EL (cell line): ENCODE measurements at regions not wholly inside any gene's neighbourhood (a gene's known extent, or its start where the extent isn't known, plus 50 kb on each side); places are given as distances from the start of the nearest gene placed in this dataset.
A peak's percentile ranks its signal among the peaks of the same experiment; 100 is the strongest.

ENCODE experiments used
- DNase-seq: peaks from one replicate; pipeline ENCODE4 v3.0.0-alpha.2; 2016

DNA sequence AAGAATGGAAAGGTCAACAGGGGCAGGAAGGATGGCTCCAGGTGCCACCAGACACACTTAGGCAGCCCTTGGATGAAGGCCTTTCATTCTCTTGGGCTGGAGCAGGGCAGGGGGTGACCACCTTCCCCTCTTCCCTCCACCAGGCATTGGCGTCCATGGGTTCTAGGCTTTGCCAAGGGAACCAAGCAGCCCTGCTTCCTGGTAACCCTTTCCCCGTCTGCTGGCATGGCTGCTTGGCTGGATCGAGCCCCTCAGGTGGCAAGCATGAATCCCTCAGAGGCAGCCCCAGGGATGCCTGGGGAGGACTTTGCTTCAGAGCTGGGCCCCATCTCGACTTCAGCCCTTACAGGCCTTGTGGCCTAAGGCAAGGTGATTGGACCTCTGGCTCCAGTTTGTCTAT lies 185.1 kb upstream of the SYT13 start:
- no peak for DNase-seq

DNA sequence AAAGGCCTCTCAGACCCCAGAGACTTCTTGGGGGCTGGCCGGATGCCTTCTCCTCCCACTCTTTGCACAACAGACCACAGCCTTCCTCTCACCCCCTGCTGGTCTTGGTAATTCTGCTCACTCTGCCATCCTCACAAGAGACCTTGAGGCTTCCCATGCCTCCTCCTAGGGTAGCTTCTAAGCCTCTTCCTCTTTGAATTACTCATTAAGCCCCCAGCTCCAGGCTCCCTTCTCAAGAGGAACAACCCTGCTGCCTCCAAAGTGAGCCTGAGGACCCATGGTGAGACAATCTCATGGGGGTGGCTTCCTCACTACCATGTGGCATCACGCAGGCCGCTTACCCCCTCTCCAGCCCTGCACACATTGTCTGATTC lies 184.6 kb upstream of the SYT13 start:
- DNase-seq, result no peak

DNA sequence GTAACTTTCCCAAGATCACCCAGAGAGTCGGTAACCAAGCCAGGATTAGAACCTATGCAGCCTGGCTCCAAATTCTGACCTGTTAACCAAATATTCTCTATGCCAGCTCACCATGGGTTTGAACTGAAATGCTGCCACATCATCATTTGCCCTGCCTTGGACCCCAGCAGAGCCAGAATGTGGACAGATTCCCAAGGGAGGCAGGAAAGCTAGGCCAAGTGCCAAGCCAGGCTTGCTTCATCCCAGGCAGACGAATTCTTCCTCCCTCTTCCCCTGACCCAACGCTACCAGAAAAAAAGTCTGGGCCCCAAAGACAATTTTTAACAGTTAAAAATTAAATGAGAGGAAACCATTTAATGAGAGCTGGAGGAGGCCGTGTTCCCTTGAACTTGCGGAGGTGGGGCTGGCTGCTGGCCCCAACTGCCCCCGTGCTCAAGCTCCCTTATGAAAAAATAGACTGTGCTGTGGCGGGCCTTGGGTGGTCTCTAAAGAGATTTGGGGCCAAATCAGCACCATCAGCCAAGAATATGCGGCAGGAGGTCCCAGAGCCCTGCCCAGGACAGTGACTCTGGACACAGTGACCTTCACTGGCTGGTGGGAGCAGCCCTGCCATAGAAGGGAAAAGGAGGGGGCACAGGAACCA lies 184.1 kb upstream of the SYT13 start:
- peak; percentile 43 for DNase-seq

DNA sequence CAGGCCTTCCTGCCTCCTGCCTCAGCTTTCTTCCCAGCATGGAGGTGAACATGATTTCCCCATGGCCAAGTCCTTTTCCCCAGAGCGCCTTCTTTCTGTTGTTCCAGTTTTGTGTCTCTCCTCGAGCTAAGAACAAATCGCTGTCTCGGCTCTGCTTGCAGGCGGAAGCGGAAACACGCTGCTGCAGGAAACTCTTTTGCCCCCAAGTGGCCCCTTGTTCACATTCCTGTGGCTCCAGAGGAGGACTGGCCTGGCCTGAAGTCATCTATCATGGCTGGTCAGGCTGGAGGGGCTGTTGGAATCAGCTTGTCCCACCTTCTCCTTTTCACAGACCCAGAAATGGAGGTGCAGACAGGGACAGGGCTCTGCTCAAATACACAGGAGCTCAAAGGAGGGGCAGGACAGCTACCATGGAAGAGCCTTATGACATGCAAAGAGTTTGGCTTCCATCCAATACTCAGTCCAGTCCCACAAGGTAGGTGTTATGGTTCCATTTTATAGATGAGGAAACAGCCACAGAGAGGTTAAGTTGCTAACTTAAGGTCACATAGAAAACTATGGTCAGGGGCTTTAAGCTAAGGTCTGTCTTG lies 182.2 kb upstream of the SYT13 start:
- peak; percentile 12 for DNase-seq

DNA sequence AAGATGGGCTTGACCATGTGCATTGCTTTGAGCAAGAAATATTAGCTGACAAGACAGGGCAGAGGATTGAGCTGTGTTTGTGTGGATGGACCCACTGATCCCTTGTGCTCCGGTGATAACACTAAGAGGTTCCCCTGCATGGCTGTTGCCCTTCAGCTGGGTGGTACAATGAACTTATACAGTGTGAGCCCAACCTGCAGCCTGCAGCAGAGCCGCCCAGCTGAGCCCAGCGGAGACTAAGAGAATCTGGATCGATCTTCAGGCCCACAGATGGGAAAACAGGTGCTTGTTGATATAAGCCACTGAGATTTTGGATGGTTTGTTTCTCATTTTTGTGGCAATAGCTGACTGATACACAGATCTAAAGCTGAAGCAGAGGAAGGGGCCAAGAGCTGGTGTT lies 177.4 kb upstream of the SYT13 start:
- no peak for DNase-seq

DNA sequence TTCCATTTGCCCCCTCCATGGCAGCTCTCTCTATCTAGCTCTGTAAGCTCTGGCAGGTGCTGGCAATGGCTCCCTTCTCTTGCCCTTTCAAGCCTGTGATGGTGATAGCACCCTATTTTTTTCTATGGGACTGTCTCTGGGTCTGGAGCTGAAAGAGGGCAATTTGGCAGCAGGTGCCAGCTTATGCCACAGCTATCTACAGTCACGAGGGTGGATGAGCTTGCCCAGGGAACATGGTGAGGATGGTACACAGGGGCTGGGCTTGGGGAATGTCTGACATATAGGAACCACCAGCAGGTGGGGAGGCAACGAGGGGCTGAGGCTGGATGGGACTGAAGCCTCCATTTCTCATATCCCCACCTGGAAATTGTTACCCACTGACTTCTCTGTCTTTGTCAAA lies 175.4 kb upstream of the SYT13 start:
- DNase-seq, result no peak

DNA sequence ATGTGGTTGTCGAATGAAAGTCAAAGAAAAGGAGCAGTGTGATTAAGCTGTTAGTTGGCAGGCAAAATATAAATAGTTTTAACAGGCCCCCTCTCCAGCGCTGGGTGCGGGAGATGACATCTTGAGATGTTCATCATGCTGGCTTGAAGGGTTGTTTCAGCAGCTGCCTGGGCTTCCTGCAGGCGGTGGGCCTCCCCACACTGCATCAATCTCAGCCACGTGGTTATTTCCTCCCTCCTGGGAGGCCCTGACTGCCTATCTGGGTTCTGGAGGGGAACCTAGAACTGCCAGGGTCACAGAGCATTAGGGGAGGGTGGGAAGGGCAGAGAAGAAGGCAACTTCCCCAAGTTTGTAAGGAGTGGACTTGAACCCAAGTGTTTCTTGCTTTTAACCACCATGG lies 173.3 kb upstream of the SYT13 start:
- no peak for DNase-seq

DNA sequence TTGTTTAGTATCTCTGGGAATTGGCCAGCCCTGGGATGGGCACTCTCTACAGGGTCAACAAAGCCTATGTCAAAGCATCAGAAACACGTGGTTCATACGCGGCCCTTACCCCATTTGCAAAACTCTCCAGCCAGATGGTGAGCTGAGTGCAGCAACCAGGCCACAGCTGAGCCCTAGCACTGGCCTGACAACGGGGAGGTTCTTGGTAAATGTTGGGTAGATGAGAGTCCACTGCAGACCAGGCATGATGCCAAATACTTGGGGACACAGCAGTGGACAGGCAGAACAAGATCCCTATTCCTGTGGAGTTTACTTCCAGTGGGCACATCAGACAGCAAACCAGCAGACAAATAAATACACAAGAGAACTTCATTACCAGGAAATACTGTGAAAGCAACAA lies 172.1 kb upstream of the SYT13 start:
- no peak for DNase-seq

DNA sequence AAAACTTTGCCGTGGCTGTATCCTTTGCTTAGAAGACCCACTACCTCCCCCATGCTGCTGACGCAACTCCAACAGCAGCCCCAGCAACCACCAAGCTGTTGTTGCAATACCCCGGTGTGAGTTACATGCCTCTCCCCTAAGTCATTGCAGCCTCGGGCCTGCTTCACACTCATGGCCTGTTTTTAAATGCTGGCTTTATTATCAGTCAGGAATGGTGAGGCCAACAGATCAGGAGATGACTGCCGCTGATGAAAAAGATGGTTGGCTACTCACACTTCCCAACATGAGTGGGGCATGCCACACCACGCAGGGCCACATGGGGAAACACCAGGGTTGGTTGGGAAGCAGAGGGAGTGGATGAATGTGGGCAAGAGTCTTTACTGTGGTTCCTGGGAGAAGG lies 171.5 kb upstream of the SYT13 start:
- peak; percentile 91 for DNase-seq

DNA sequence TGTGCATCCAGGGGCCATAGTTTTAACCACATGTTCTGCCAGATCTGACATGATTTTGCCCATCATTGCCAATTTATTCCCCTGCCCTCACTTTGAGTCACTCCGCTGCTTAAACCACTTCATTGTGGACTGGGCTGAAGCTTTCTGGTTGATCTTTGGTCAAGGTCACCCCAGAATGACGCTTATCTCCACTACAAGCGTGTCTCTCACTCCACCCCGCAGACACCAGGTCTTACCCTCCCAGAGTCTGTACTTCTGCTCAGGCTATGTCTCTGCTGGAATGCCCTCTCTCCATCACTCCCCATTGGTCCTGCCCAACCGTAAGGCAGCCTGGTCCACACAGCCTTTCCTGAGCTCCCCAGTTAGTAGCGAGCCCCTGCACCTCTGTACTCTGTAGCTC lies 170.5 kb upstream of the SYT13 start:
- DNase-seq, result no peak

DNA sequence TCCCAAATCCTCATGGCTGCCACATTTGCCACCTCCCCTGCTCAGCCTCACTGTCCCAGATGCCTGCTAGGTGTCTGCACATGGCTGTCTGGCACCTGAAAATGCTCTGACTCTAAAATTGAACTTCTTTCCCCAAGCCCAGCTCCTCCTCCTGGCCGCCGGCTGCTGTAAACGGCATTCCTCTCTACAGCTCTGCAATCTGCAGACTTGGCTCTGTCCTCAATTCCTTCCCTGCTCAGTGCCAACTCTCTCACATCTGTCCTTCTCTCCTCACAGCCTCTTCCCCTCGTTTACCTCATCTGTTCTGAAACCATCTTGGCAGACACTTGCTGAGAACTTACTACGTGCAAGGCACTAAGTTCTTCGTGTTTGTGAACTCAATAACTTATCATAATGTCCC lies 169.4 kb upstream of the SYT13 start:
- no peak for DNase-seq

DNA sequence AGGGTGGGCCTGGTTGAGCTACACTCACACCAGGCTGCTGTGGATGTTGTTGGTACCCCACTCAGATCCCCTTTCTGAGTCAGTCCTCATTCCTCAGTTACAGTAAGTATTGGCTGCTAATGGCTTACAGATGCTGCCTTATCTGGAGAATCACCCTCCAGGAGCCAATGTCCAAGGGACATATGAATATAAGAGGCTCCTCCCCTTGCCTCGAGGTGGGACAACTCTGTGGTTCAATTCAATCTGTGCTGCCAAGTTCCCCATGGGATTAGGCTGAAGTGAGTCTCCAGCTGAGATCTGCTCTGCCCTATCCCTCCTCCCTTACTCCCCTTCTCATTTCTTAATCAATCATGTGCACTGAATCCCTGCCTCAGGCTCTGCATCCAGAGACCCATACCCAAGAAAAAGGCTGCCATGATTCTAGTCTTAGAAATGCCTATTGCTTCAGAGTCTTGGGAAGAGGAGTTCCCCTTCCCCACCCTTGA lies 168.8 kb upstream of the SYT13 start:
- no peak for DNase-seq

DNA sequence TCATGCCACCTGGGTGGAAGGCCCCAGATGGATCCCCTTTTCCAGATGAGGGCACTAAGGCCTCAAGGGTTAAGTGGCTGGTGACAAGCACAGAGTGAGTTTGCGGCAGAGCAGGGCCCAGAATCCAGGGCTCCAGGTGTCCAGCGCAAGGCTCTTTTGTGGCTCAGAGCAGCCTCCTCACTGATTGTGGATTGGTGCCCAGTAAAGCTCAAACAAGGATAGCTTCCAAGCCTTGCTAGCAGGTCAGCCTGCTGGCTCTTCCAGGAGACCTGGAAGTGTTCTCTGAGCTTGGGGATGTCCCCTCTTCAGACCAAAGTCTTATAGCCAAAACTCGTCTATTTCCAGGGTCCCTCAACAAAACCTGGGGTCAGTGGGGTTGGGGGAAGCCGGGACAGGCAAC lies 167.6 kb upstream of the SYT13 start:
- no peak for DNase-seq

DNA sequence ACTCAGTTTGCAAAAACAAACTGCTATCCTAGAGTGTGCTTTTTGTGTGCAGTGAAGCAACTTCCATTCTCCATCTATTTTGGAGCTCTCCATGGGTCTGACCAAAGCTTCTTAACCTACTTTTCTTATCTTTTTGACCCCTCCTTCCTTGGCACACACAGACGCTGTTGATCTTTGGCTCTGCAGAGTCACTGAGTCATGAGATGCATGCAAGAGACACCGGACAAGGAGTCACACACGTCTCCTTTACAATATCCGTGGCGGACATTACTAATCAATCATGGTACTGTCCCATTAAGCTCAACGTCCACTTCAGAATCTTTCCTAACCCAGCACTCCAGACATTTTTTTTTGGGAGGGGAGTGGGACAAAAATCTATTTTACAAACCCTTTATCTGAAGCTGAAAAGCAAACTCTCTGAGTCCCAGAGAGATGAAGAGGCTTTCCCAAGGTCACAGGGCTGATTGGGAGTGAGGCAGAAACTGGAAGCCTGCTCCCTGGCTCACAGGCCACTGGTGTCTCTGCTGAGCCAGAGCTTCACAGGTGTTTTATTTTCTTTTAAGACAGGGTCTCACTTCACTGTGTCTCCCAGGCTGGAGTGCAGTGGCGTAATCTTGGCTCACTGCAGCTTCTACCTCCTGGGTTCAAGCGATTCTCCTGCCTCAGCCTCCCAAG lies 165.8 kb upstream of the SYT13 start:
- DNase-seq, result peak; percentile 7

DNA sequence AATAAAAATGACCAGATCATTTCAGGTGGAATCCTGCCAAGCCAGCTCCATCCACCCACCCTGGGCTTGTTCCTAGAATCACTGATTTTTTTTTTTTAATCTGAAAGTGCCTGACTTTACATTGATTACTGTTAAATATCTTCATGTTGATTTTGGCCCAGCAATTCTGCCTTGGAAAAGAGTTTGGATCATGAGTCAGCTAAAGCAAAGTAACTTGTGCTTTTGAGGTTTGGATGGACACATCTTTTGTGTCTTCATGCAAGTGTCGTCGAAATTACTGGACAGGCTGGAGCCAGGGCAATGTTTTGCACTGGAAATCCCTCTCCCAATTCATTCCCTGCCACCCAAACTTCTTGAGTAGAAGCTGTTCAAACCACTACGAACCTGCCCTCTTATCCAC lies 164.0 kb upstream of the SYT13 start:
- DNase-seq, result peak; percentile 23

DNA sequence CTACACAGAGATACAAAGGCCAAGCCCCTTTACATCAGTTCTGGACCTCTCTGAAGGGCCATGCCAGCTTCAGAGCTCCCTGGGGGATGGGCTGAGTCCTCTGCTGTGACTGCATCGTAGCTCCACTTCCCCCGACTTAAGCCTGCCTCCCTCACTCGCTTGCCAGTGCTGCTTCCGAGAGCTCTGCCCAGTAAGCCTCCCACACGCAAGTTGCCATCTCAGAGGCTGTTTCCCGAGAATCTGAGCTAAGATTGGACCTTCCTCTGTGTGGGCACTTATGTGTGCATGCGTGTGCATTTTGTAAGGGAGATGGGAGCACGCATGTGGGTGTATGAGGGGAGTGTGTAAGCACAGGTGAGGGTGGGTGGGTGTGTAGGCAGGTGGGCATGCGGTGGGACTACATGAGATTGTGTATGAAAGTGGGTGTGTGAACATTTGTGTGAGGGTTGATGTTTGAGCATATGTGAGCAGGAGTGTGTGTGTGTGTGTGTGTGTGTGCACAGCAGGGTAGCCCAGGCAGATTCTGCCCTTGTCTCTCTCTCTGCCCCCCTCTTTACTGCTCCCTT lies 163.0 kb upstream of the SYT13 start:
- DNase-seq, result no peak

DNA sequence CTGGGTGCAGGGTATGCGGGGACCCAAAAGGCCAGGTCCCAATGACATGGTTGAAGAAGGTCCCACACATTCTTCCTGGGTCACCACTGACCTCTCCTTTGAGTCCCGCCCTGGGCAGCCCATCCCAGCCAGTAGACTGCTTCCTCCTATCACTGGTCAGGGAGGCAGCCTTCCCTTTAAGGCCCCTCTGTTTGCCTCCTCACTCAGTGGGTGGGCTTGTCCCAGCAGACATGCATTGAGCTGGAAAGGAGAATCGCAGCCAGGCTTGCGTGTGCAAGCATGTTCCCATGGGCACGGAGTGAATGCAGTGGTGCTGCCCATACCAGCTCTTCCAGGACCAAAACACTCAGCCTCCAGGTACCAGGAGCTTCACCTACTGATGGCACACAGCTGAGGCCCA lies 162.4 kb upstream of the SYT13 start:
- no peak for DNase-seq

DNA sequence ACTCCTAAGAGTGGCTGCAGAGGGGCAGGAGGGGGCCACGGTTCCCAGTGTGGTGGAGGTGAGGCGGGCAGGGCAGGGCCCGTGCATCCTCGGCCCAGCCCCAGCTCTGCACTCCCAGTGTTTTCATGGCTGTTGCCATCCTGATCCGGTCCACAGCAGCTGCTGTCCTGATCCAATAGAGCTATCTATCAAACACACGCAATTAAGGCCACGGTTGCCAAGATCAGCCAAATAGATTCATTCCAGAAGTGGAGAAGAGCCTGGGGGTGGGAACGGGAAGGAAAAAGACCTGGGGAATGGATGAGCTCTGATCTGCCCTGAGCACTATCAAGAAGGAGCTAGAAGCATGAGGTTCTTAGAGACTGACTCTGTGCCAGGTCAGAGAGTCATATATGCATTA lies 160.9 kb upstream of the SYT13 start:
- DNase-seq, result no peak

DNA sequence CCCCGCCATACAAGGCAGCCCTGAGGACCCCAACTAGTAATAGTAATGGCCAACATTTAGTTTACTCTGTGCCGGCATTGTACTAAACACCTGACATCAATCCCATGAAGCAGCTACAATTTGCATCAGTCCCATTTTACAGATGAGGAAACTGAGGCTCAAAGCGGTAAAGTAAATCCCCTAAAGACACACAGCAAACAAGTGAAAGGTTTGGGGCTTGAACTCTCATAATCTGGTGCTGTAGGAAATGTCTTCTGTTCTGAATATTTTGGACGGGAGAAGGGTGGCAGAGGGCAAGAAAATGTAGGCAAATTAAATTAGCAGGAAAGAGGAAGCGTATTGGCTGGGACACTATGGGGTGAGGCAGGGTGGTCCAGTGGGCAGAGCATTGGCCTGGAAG lies 160.3 kb upstream of the SYT13 start:
- no peak for DNase-seq

DNA sequence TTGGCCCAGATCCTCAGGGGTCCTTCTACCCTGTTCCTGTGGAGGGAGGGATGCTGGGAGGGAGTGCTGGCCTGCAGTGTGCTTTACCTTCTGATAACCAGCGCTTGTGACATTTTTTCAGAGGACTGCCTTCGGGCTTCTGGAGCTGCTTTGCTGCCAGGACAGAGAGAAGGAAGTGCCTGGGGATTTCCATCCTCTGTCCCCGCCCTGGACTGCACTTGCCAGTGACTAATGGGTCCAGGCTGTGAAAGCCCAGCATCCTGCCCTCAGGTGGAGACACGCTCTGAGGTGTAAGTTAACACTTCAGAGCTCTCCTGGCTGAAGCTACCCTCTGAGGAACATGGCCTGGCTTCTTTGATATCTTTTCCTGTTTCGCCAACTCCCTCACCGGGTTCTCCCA lies 158.7 kb upstream of the SYT13 start:
- DNase-seq, result peak; percentile 11

DNA sequence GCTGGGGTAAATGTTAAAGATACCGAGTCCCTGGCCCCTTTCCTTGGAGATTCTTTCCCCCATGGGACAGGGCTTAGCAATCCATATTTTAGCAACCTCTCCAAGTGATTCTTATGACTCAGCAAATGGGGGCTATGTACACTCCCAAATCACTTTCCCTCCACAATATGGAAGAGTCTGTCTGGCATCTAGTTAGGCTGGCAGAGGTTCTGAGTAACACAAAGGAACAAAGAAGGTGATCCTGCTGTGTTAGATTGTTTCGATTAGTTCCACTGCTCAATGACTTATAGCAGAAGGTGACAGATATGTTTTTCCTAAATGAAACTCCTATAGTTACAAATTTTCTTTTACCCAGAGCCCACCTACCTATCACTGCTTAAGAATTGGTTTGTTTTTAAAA lies 154.0 kb upstream of the SYT13 start:
- DNase-seq, result no peak

DNA sequence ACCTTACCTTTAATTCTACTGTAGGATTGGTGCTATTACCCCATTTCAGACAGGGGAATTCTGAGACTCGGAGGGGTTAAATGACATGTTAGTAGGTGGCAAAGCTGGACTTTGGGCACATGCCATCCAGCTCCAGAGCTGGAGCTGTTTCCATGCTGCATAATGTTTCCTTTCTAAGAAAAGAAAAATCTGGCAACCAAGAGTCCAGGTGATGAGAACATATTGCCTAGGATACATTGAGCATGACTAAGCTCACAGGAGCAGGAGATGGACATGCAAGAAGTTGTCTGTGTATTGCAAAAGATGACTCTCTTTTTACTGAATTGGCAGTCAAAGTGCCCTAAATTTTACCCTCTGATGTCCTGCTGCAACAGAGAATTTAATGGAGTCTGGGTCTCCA lies 150.8 kb upstream of the SYT13 start:
- no peak for DNase-seq

DNA sequence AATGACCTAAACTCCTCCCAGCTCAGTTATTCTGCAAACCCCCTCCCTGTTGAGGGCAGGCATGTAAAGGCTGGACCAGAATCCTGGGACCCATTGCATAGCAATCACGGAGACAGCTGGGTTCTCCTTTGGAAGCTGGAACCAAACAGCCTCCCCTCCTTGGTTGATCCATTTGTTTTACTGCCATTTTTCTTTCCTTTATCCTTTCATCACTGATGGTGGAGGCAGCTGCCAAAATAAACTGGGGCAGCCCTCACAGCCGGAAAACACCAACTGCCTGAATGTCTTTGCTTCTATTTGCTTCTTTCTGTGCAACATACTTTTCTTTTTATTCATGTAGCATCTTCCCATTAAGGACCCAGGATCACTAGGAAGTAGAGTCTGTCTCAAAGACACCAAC lies 150.0 kb upstream of the SYT13 start:
- DNase-seq, result no peak

DNA sequence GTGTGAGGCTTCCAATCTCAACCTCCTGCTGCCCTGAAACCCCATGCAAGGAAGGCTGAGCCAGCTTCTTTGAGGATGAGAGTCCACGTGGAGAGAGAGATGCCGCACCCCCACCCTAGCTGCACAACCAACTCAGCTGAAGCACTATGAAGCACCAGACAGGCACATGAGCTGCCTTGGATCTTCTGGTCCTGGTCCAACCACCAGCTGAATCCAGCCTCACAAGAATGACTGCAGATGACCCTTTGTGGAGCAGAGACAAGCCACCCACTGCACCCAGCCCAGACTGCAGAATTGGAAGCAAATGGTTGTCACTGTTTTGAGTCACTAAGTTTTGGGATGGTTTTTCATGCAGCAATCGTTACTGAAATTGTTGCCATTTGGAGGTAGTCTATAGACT lies 149.6 kb upstream of the SYT13 start:
- no peak for DNase-seq
